ENCODE measurements at regions not wholly inside any gene's neighbourhood (a gene's known extent, or its start where the extent isn't known, plus 50 kb on each side); places are given as distances from the start of the nearest gene placed in this dataset.

DNA sequence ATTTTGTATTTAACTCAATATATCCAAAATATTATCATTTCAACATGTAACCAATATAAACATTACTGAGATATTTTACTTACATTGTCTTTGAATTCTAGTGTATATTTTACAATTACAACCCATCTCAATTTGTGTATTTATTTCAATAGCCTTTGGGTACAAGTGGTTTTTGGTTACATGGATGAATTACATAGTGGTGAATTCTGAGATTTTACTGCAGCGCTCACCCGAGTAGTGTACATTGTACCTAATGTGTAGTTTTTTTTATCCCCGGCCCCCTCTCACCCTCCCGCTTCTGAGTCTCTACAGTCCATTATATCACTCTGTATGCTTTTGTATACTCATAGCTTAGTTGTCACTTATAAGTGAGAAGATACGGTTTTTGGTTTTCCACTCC is 117.0 kb upstream of the GALNT2 start:
- TF ChIP-seq GATA2 (IDR thresholded peaks at IDR 0.05; ENCODE audit: low read depth, low read length): no peak
- no peak for TF ChIP-seq GATA3 (IDR thresholded peaks at IDR 0.05; ENCODE audit: low read depth, low read length)
